ENCODE measurements at regions not wholly inside any gene's neighbourhood (a gene's known extent, or its start where the extent isn't known, plus 50 kb on each side); places are given as distances from the start of the nearest gene placed in this dataset.

- DNase-seq: no peak
Measured at GRCh38 chr6:45791211-45792168, 224.2 kb downstream of the CLIC5 start.

- DNase-seq: no peak
Measured at GRCh38 chr6:45789238-45789637, 226.4 kb downstream of the CLIC5 start.

DNA sequence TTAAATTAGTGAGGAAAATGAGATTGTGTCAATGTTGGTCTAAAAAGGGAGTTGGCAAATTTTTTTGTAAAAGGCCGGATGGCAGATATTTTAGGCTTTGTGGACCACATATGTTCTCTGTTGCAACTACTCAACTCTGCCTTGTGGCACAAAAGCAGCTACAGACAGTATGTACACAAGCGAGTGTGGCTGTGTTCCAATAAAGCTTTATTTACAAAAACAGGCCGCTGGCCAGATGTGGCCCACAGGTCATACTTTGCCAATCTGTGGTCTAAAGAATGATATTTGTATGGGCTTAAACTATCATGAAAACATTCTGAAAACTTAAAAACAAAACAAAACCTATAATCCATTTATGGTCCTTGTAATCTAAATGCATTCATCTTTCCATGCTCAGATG lies 228.3 kb downstream of the CLIC5 start:
- no peak for DNase-seq

DNA sequence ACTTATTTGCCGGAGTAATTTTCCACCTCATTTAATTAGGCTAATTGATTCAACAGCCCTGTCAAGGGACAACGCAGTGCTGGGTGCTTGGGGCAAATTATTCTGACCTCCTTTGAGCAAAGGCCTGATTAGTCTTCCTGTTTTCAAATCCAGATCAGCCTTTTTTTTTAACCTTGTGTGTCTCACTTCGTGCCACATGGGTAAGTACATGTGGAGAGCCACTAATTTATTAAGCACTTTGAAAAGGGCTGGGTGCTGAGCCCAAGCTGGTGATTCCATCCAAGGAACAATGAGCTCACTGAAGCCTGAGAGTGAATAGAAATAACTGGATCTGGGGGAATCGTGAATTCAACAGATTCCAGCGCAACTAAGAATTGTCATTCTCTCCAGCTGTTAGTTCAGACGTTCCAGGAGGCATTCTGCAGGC lies 229.3 kb downstream of the CLIC5 start:
- DNase-seq: no peak

GRCh38 chr6:45784250-45784649 lies 231.4 kb downstream of the CLIC5 start:
- DNase-seq: no peak

GRCh38 chr6:45783716-45784115 lies 231.9 kb downstream of the CLIC5 start:
- DNase-seq: no peak

GRCh38 chr6:45781890-45782289 lies 233.8 kb downstream of the CLIC5 start:
- no peak for DNase-seq

DNA sequence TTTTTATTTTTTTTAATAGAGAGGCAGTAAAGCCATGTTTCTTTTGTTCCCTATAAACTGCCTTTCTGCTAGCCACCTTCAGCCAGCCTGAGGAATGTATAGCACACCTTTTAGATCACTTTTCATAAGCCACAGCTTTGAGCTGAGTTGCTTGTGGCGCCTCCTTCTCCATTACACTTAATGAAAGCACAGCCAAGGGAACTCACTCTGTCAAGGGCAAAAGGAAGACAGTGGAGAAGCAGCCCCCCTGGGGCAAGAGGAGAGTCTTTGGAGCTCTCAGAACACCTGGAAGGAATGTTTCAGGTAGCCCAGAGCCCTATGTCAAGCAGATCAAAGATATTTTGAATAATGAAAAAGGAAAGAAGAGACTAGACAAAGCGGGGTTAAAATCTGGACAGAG lies 235.1 kb downstream of the CLIC5 start:
- DNase-seq: no peak

DNA sequence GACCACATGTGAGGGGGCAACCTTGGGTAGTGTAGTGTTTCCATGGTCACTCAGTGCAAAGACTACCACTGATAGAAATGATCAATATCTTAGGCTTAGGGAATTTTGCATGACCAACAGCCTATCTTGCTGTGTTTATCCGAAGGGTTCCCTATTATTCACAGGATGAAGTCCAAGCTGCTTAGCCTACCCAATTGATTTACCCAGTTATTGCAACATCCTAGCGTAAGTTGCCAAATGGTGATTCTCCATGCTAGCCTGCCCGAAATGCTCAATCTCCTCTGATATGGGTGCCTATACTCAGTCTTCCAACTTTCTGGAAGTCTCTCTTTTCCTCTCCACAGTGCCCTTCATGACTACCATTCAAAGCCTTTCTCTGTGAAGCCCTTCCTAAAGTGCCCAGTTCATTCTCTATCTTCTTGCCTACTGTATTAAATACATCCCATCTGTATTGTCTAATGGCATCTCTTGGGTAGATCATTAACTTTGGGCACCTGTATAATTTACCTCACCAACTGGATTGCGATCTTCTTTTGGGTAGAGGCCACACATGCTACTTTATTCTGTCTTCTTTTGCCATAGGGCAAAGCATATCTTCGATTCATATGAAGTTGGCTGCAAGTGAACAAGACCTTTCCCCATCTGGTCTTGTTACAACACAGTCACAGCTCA lies 240.5 kb downstream of the CLIC5 start:
- DNase-seq: no peak

DNA sequence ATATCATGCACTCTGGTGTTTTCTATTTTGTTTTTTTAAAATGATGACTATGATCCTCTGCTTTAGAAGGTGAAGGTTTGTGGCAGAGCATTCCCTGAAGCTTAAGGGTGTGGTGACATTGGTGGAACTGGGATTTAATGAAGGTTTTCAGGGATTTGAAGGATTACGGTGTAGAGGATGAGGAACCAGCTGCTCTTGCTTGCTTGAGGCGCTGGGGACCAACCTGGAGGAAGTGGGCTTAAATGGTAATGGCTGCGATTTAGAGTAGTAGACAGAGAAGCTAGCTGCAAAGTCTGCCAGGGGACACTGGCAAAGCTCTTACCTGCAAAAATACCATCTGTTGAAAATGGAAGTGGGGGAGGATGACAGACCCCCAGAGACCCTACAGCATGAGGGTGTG lies 241.8 kb downstream of the CLIC5 start:
- no peak for DNase-seq

GRCh38 chr6:45772886-45773495 lies 242.7 kb downstream of the CLIC5 start:
- DNase-seq: no peak

DNA sequence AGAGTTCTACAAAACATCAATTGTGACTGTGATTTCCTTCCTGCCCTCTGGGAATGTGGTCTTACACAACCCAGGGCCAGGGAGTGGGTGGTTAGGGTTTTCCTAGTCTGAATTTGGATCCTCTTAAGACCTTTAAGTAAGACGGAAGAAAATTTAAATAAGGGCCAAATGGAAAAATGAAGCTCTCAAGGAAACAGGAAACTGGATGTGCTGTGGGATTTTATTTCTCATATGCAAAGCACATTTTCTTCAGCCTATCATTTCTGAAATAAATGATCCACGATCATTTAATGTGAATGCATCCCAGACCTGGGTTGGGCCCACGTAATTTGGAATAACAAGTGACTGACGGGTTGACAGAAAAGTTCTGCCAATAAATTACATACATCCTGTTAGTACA lies 243.6 kb downstream of the CLIC5 start:
- DNase-seq: no peak

DNA sequence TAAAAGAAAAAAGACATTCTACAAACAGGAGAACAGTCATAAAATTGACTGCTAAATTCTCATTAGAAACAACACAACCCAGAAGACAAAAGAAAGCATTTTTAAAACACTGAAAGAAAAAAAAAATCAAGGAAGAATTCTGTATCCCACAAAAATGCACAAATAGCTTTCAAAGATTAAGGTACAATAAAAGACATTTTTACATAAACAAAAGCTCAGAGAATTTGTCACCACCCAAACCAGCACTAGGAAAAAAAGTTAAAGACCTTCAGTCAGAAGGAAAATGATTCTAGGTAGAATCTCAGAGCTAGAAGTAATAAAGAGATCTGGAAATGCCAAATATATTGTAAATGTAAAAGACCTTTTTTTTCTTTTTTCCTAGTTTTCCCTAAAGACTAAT lies 252.4 kb downstream of the CLIC5 start:
- no peak for DNase-seq

- DNase-seq: no peak
Measured at GRCh38 chr6:45759472-45759810, 256.2 kb downstream of the CLIC5 start.

DNA sequence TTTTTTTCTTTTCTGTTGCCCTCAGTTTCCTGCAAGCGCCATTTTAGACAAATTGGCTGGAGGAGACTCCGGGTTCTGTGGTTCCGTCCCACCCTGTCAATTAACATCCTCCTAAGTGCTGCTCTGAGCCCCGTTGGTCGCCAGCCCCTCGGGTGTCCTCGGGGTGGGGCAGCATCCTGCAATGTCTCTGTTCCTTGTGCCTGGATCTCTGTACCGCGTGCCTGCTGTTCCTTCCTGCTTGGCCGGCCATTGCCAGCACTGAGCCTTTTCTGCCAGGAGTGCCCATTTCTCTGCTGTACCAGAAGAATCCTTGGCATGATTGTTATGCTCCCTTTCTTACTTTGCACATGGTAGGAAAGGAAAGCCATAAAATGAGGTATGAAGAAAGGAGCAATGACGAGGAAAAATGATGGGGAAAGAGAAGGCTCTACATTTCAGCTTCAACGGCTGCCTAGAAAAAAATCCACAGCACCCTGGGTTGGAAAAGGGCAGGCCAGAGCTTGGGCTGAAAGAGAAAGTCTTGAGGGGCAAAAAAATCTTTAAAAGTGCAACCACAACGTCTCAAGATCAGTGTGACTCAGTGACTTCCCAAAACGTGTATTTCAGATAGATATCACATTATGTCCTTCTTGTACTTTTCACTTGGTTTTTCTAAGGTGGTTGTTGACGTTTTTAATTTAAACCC lies 256.7 kb downstream of the CLIC5 start:
- no peak for DNase-seq

DNA sequence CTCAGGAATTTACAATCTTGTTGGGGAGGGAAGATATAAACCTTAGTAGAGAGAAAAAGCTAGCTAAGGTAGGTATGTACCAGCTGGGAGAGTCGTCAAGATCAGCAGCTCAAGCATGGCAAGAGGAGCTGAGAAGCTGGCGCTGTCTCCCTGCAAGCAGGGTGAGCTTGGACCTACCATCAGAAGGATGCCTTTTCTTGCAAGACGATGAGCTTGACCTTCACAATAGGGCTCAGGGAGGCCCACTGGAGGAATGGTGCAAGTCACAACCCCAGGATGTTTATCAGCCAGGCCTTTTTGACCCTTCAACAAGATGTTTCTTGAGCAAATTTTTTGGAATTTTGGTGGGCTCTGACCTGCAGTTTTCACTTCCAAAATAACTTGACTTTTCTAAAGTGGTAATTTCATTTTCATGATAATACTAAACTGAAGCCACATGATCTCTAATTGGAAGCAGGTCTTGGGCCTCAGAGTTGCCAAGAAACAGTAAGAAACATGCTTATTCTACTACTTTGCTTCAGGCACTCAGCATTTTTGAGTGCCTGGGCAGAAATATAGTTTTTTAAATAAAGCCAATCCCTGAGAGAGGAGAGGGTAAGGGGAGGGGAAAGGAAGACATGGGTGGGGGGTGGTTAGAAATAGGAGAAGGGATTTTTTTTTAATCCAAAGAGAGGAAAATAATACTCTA lies 258.1 kb downstream of the CLIC5 start:
- DNase-seq: no peak

- DNase-seq: no peak
Measured at GRCh38 chr6:45756606-45757005, 259.1 kb downstream of the CLIC5 start.

DNA sequence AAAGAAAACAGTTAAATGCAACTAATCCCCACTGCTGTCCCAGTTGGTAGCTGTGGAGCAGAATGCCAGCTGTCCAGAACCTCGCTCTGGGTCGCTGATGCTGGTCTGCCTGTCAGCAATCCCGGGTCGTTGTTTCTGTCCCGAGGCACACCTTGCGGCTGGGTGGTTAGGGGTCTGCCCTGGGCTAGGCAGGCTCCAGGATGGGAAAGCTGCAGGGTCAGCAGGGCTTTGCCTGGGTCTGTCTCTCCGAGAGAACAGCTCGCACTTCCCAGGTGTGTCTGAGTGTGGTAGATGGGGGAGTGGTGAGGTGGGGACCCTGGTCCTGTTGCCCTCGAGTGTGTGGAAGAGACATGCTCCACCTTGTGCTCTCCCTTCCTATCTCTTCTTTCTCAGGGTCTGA lies 261.2 kb downstream of the CLIC5 start:
- DNase-seq: no peak

- no peak for DNase-seq
Measured at GRCh38 chr6:45746046-45746445, 269.6 kb downstream of the CLIC5 start.

GRCh38 chr6:45743028-45743615 lies 272.5 kb downstream of the CLIC5 start:
- no peak for DNase-seq

- no peak for DNase-seq
Measured at GRCh38 chr6:45742591-45742990, 273.1 kb downstream of the CLIC5 start.

GRCh38 chr6:45741437-45742171 lies 274.1 kb downstream of the CLIC5 start:
- DNase-seq: no peak
